ENCODE measurements at regions not wholly inside any gene's neighbourhood (a gene's known extent, or its start where the extent isn't known, plus 50 kb on each side); places are given as distances from the start of the nearest gene placed in this dataset.

DNA sequence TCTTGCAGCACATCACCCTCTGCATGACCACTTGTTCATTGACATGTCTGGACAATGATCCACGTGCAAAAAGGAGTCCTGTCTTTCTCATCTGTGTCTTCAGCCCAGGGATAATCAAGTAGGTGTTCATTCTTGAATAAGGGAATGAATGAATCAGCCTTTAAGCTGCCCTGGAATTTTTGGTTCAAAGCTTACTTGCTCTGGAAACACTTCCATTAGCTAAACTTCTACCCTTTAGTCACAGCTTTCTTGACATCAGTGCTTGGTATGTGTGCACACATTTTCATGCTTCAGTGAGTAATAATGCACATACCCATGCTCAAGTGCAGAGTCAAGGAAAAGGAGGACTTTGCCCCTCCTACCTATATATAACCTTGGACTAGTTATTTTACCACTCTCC is 103.0 kb upstream of the CDH13 start:
- Mint-ChIP-seq H3K4me1 (no peaks in the 10 kb centered on the region), H3K36me3 (peaks cover 0 to 10% (median 0%) of the 10 kb centered on the region in 3 donors), H3K27ac (no peak overlapping the region), H3K4me3 (no peak overlapping the region), H3K9me3 (peaks cover 0 to 23% (median 8%) of the 10 kb centered on the region in 9 donors), H3K27me3 (peaks cover 0 to 15% (median 1%) of the 10 kb centered on the region in 5 donors)
- ATAC-seq: no peak
- POLR2A ChIA-PET: no interaction called here
- no peak for DNase-seq

GRCh38 chr16:82522026-82522425 is 104.7 kb upstream of the CDH13 start:
- Mint-ChIP-seq H3K4me1 (peaks cover 0 to 3% (median 0%) of the 10 kb centered on the region in 4 donors), H3K36me3 (peaks cover 0 to 10% (median 0%) of the 10 kb centered on the region in 3 donors), H3K4me3 (no peak overlapping the region), H3K9me3 (peaks cover 0 to 16% (median 8%) of the 10 kb centered on the region in 9 donors), H3K27ac (no peak overlapping the region), H3K27me3 (peaks cover 2 to 23% (median 4%) of the 10 kb centered on the region in 5 donors)
- no peak for DNase-seq
- POLR2A ChIA-PET: no interaction called here
- ATAC-seq: no peak

DNA sequence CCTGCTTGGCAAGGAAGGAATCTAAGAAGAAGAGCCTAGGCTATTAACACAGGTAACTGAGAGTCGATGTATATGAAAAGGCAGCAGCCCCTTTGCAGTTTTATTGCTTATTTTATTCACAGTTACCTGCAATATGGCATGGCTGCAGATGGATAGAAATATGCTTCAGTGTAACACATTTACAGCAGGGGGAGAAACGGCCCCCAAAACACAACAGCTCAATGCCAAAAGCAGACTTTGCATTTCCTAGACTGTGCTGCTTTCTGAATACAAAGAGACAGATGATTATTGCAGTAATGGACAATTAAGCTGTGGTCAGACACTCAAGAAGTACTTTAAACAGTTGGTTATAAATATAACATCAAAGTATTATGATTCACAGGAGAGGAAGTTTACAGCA is 108.0 kb upstream of the CDH13 start:
- peaks cover 0 to 3% (median 0%) of the 10 kb centered on the region in 4 donors for H3K4me1 Mint-ChIP-seq
- peaks cover 2 to 23% (median 4%) of the 10 kb centered on the region in 5 donors for H3K27me3 Mint-ChIP-seq
- no peak for DNase-seq
- no peak overlapping the region for H3K27ac Mint-ChIP-seq
- H3K9me3 Mint-ChIP-seq: peaks cover 0 to 5% (median 2%) of the 10 kb centered on the region in 9 donors
- ATAC-seq: no peak
- peaks cover 0 to 4% (median 0%) of the 10 kb centered on the region in 3 donors for H3K36me3 Mint-ChIP-seq
- H3K4me3 Mint-ChIP-seq: no peak overlapping the region
- POLR2A ChIA-PET: no interaction called here

DNA sequence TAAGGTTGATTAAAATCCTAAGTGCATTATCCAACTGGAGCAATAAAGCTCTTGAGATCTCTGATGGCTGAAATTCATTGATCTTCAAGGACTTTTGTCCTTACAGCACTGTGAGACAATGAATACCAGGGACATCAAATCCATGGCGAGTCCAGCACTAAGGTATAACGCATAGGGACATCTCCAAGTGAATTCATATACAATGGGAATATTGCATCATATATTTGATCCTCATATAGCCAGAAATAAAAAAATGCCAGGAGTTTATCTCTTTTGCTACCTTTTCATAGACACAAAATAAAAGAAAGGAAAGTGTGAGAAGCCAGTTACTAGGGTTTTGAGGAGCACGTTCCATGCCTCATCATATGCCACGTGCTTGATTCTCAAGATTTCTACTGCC is 112.5 kb upstream of the CDH13 start:
- H3K27ac Mint-ChIP-seq: no peak overlapping the region
- peaks cover 0 to 3% (median 0%) of the 10 kb centered on the region in 4 donors for H3K4me1 Mint-ChIP-seq
- DNase-seq (no peak), ATAC-seq (no peak)
- H3K27me3 Mint-ChIP-seq: peaks cover 2 to 20% (median 2%) of the 10 kb centered on the region in 5 donors
- H3K4me3 Mint-ChIP-seq: no peak overlapping the region
- POLR2A ChIA-PET: no interaction called here
- H3K36me3 Mint-ChIP-seq: peaks cover 0 to under 1% (median 0%) of the 10 kb centered on the region in 3 donors
- H3K9me3 Mint-ChIP-seq: peaks cover 0 to 4% (median 0%) of the 10 kb centered on the region in 9 donors

DNA sequence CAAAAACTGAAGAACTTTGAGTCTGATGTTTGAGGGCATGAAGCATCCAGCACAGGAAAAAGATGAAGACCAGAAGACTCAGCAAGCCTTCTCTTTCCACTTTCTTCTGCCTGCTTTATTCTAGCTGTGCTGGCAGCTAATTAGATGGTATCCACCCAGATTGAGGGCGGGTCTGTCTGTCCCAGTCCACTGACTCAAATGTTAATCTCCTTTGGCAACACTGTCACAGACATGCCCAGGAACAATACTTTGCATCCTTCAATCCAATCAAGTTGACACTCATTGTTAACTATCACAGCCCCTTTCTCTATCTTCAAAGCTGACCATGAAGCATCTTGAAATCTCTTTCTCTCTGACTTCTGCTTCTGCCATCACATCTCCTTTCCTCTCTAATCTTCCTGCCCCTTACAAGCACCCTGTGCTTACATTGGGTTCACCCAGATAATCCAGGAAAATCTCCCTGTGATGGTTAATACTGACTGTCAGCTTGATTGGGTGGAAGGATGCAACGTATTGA is 115.9 kb upstream of the CDH13 start:
- H3K27me3 Mint-ChIP-seq: no peaks in the 10 kb centered on the region
- no peak for ATAC-seq
- POLR2A ChIA-PET: no interaction called here
- DNase-seq: no peak
- no peaks in the 10 kb centered on the region for H3K36me3 Mint-ChIP-seq
- peaks cover 0 to 12% (median 0%) of the 10 kb centered on the region in 9 donors for H3K9me3 Mint-ChIP-seq
- no peak overlapping the region for H3K4me3 Mint-ChIP-seq
- H3K4me1 Mint-ChIP-seq: no peaks in the 10 kb centered on the region
- no peak overlapping the region for H3K27ac Mint-ChIP-seq

DNA sequence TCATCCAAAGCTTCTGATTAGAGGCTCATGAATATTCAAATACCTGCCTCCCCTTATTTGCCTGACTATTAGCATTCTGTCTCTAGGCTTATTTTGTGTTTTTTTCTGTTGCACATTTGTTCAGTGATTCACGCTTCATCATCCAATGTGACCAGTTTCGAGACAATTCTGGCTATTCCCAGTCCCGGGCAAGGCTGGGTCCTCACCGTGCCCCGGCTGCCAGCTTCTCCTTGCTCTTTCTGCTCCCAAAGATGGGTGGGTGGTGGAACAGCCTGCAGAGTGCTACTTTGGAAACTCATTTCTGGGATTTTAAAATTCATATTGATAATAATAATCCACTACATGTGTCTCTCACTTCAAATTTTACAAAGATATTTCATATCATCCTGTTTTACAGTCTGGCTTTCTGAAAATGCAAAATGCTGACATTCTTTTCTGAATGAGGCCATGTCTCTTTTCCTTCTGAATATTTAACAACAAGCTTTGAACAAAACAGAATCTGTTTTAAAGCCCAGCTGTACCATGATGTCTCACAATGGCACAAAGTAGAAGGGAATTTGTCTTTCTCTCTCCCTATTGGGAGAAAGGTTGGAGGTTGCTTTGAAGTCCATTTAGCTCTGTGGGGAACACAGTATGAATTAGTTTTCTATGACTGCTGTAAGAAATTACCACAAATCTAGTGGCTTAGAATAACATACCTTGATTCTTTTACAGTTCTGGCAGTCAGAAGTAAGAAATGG is 116.9 kb upstream of the CDH13 start:
- DNase-seq: no peak
- Mint-ChIP-seq H3K36me3 (no peaks in the 10 kb centered on the region), H3K4me3 (no peak overlapping the region), H3K27me3 (peaks cover 0 to 3% (median 0%) of the 10 kb centered on the region in 5 donors), H3K27ac (no peak overlapping the region), H3K4me1 (no peaks in the 10 kb centered on the region), H3K9me3 (peaks cover 0 to 12% (median 0%) of the 10 kb centered on the region in 9 donors)
- POLR2A ChIA-PET: no interaction called here
- ATAC-seq: no peak

GRCh38 chr16:82506692-82507670 is 119.8 kb upstream of the CDH13 start:
- H3K4me1 Mint-ChIP-seq: no peaks in the 10 kb centered on the region
- peaks cover 0 to 12% (median 2%) of the 10 kb centered on the region in 5 donors for H3K27me3 Mint-ChIP-seq
- no peaks in the 10 kb centered on the region for H3K36me3 Mint-ChIP-seq
- no peak overlapping the region for H3K27ac Mint-ChIP-seq
- H3K9me3 Mint-ChIP-seq: peaks cover 0 to 12% (median 0%) of the 10 kb centered on the region in 9 donors
- DNase-seq (no peak), ATAC-seq (no peak)
- no peak overlapping the region for H3K4me3 Mint-ChIP-seq
- POLR2A ChIA-PET: no interaction called here

GRCh38 chr16:82504836-82505235 is 121.9 kb upstream of the CDH13 start:
- Mint-ChIP-seq H3K4me3 (no peak overlapping the region), H3K4me1 (no peaks in the 10 kb centered on the region), H3K27ac (no peak overlapping the region), H3K9me3 (peaks cover 0 to 14% (median 0%) of the 10 kb centered on the region in 9 donors), H3K36me3 (no peaks in the 10 kb centered on the region), H3K27me3 (peaks cover 0 to 13% (median 2%) of the 10 kb centered on the region in 5 donors)
- ATAC-seq: no peak
- no peak for DNase-seq
- POLR2A ChIA-PET: no interaction called here

GRCh38 chr16:82499302-82499701 is 127.5 kb upstream of the CDH13 start:
- peaks cover 0 to 9% (median 0%) of the 10 kb centered on the region in 9 donors for H3K9me3 Mint-ChIP-seq
- H3K27ac Mint-ChIP-seq: no peak overlapping the region
- peaks cover 0 to 2% (median 0%) of the 10 kb centered on the region in 4 donors for H3K4me1 Mint-ChIP-seq
- no peak for DNase-seq
- H3K36me3 Mint-ChIP-seq: no peaks in the 10 kb centered on the region
- POLR2A ChIA-PET: no interaction called here
- no peak overlapping the region for H3K4me3 Mint-ChIP-seq
- ATAC-seq: no peak
- peaks cover 0 to 23% (median 2%) of the 10 kb centered on the region in 5 donors for H3K27me3 Mint-ChIP-seq

GRCh38 chr16:82497139-82497538 is 129.6 kb upstream of the CDH13 start:
- POLR2A ChIA-PET: no interaction called here
- Mint-ChIP-seq H3K27ac (no peak overlapping the region), H3K4me3 (no peak overlapping the region), H3K36me3 (no peaks in the 10 kb centered on the region), H3K4me1 (peaks cover 0 to 2% (median 0%) of the 10 kb centered on the region in 4 donors), H3K9me3 (peaks cover 0 to 9% (median 0%) of the 10 kb centered on the region in 9 donors), H3K27me3 (peaks cover 0 to 19% (median 2%) of the 10 kb centered on the region in 5 donors)
- no peak for ATAC-seq
- DNase-seq: no peak

DNA sequence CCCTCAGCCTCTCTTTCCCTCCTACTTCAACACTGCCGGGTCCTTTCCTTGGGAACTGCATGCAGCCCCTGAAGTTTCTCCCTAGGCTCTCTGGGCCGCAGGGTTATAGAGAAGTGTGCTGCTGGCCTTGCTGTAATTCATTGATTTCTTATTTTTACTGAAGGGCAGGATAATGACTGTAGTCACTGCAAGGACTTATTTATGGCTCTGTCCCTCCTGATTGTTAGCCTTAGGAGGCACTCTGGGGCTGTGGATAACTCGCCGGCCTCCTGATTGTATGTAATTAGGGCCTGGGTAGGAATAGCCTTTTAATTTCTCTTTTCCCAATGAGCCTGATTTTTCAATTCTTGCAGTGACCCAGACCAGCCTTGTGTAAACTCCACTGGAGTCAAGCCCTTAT is 138.3 kb upstream of the CDH13 start:
- peaks cover 0 to 5% (median 0%) of the 10 kb centered on the region in 9 donors for H3K9me3 Mint-ChIP-seq
- ATAC-seq: no peak

GRCh38 chr16:82481455-82481854 is 145.3 kb upstream of the CDH13 start:
- no peak for DNase-seq
- H3K27me3 Mint-ChIP-seq: peaks cover 2 to 26% (median 8%) of the 10 kb centered on the region in 5 donors
- no peaks in the 10 kb centered on the region for H3K4me1 Mint-ChIP-seq
- H3K27ac Mint-ChIP-seq: no peak overlapping the region
- H3K4me3 Mint-ChIP-seq: no peak overlapping the region
- H3K9me3 Mint-ChIP-seq: peaks cover 0 to 2% (median 0%) of the 10 kb centered on the region in 9 donors
- POLR2A ChIA-PET: no interaction called here
- no peaks in the 10 kb centered on the region for H3K36me3 Mint-ChIP-seq
- ATAC-seq: no peak

More for the DNA sequence above, 138.3 kb upstream of the CDH13 start:
- Mint-ChIP-seq H3K4me1 (peaks cover 0 to 2% (median 0%) of the 10 kb centered on the region in 4 donors), H3K27me3 (peaks cover 0 to 12% (median 1%) of the 10 kb centered on the region in 5 donors), H3K27ac (no peak overlapping the region), H3K36me3 (no peaks in the 10 kb centered on the region), H3K4me3 (no peak overlapping the region)
- POLR2A ChIA-PET: interaction anchor here (0.7 kb wide), 1 partner anchor 49 kb away, joined by 4 read pairs; no protein-coding TSS in a partner anchor
- DNase-seq: no peak

Data from naive thymus-derived CD8-positive, alpha-beta T cell (primary cell).